H1 (cell line): ENCODE measurements at regions not wholly inside any gene's neighbourhood (a gene's known extent, or its start where the extent isn't known, plus 50 kb on each side); places are given as distances from the start of the nearest gene placed in this dataset.

Experiments used
- CTCF ChIA-PET: fragments of 300-600 bp; sonication (Branson Sonifier 250); formaldehyde crosslinking; loops from one replicate; lab custom pipeline; 2021; ENCODE audit not compliant: partially characterized antibody; lab: Charles Lee
- POLR2A ChIA-PET: fragments of 300-600 bp; sonication (Branson Sonifier 250); formaldehyde crosslinking; loops from one replicate; lab custom pipeline; 2021; ENCODE audit warnings: inconsistent platforms; ENCODE audit not compliant: partially characterized antibody; lab: Charles Lee
- DNase-seq, 2 experiments: peaks; one replicate each; pipeline versions ENCODE4 v3.0.0 to v3.0.0-alpha.2; 2010 to 2022; ENCODE audit warnings: low spot score in 2 of 2, low read depth in 1 of 2, mixed read lengths in 1 of 2
- FAIRE-seq: peaks from 2 replicates; lab custom pipeline; 2011; peaks lifted over from hg19 to GRCh38; lab: Jason Lieb, UNC
- H2AFZ ChIP-seq: 2 replicates; pipeline ENCODE4 v1.8.1; 2012; ENCODE audit warnings: low read length, inconsistent platforms
- H2AK5ac ChIP-seq: 2 replicates; pipeline ENCODE4 v1.6.1; 2013; ENCODE audit warnings: low read depth, low read length
- H2BK120ac ChIP-seq: replicated peaks from 2 replicates; pipeline ENCODE3; 2013; ENCODE audit warnings: low read depth, low read length, inconsistent platforms
- H2BK12ac ChIP-seq: 2 replicates; pipeline ENCODE4 v1.6.1; 2013; ENCODE audit warnings: low read depth, low read length
- H2BK15ac ChIP-seq: 2 replicates; pipeline ENCODE4 v1.6.1; 2013; ENCODE audit warnings: low read length
- H2BK20ac ChIP-seq: 2 replicates; pipeline ENCODE4 v1.6.1; 2013; ENCODE audit warnings: low read length
- H2BK5ac ChIP-seq: 2 replicates; pipeline ENCODE4 v1.6.1; 2013; ENCODE audit warnings: low read depth, low read length
- H3K14ac ChIP-seq: 2 replicates; pipeline ENCODE4 v1.6.1; 2013; ENCODE audit warnings: inconsistent platforms; ENCODE audit not compliant: insufficient read length
- H3K18ac ChIP-seq: 2 replicates; pipeline ENCODE4 v1.6.1; 2013; ENCODE audit warnings: low read length; ENCODE audit errors: extremely low read depth
- H3K23ac ChIP-seq: 2 replicates; pipeline ENCODE4 v1.6.1; 2013; ENCODE audit warnings: inconsistent platforms; ENCODE audit not compliant: insufficient read length
- H3K23me2 ChIP-seq: 2 replicates; pipeline ENCODE4 v1.6.1; 2013; ENCODE audit warnings: low read depth, low read length
- H3K27ac ChIP-seq: 2 replicates; pipeline ENCODE4 v1.6.1; 2011; ENCODE audit warnings: low read depth, low read length, inconsistent platforms
- H3K27me3 ChIP-seq, 4 experiments: replicated peaks in 1 of 4; 1 replicate in 1 of 4; 2 replicates in 3 of 4; pipeline versions ENCODE4 v1.6.1 to v1.8.1; 2011 to 2013; ENCODE audit warnings: low read length in 3 of 4, mild to moderate bottlenecking in 3 of 4, inconsistent platforms in 2 of 4, mixed read lengths in 2 of 4, moderate library complexity in 1 of 4; ENCODE audit not compliant: control insufficient read depth in 3 of 4, insufficient read depth in 3 of 4; ENCODE audit errors: extremely low read depth in 1 of 4
- H3K36me3 ChIP-seq, 4 experiments: 2 replicates each; pipeline versions ENCODE4 v1.6.1 to v1.8.1; 2011 to 2013; ENCODE audit warnings: mild to moderate bottlenecking in 4 of 4, low read length in 3 of 4, moderate library complexity in 2 of 4, control low read depth in 1 of 4, inconsistent platforms in 1 of 4; ENCODE audit not compliant: insufficient read depth in 4 of 4, control insufficient read depth in 2 of 4
- H3K4ac ChIP-seq: replicated peaks from 2 replicates; pipeline ENCODE3; 2013; ENCODE audit warnings: low read length, low read depth, mixed read lengths, inconsistent platforms; ENCODE audit not compliant: insufficient read length
- H3K4me1 ChIP-seq, 4 experiments: replicated peaks in 1 of 4; 1 replicate in 1 of 4; 2 replicates in 3 of 4; pipeline versions ENCODE4 v1.6.1 to v1.8.1; 2011 to 2013; ENCODE audit warnings: low read length in 3 of 4, inconsistent platforms in 2 of 4, mixed read lengths in 1 of 4; ENCODE audit not compliant: insufficient read depth in 4 of 4, control insufficient read depth in 3 of 4
- H3K4me2 ChIP-seq, 2 experiments: 2 replicates each; pipeline versions ENCODE4 v1.6.1 to v1.8.1; 2011 to 2013; ENCODE audit warnings: low read depth in 2 of 2, low read length in 2 of 2, control low read depth in 1 of 2, inconsistent platforms in 1 of 2, mild to moderate bottlenecking in 1 of 2; ENCODE audit not compliant: insufficient read depth in 1 of 2
- H3K4me3 ChIP-seq, 4 experiments: fragments of 200-600, 300-600 bp in 1 of 4; sonication (generic), shearing (Covaris generic), sonication (Bioruptor Twin) in 1 of 4; 2 replicates each; pipeline versions ENCODE4 v1.5.1 to v1.8.1; 2011 to 2016; ENCODE audit warnings: low read length in 4 of 4, low read depth in 3 of 4, control low read depth in 2 of 4, inconsistent platforms in 2 of 4, mild to moderate bottlenecking in 2 of 4, mixed read lengths in 1 of 4, moderate library complexity in 1 of 4; ENCODE audit not compliant: insufficient read depth in 2 of 4; ENCODE audit errors: extremely low read depth in 1 of 4
- H3K56ac ChIP-seq: replicated peaks from 2 replicates; pipeline ENCODE3; 2013; ENCODE audit warnings: low read depth, mild to moderate bottlenecking, mixed read lengths, low read length, inconsistent platforms; ENCODE audit not compliant: insufficient read length
- H3K79me1 ChIP-seq: 2 replicates; pipeline ENCODE4 v1.6.1; 2013; ENCODE audit warnings: low read depth, low read length, control low read depth
- H3K79me2 ChIP-seq, 2 experiments: 2 replicates each; pipeline versions ENCODE4 v1.6.1 to v1.8.1; 2012 to 2013; ENCODE audit warnings: low read length in 2 of 2, mild to moderate bottlenecking in 2 of 2, inconsistent platforms in 1 of 2; ENCODE audit not compliant: insufficient read depth in 2 of 2, control insufficient read depth in 1 of 2
- H3K9ac ChIP-seq, 4 experiments: replicated peaks in 1 of 4; 1 replicate in 1 of 4; 2 replicates in 3 of 4; pipeline versions ENCODE4 v1.6.1 to v1.8.1; 2011 to 2013; ENCODE audit warnings: low read depth in 3 of 4, low read length in 3 of 4, control low read depth in 2 of 4, mild to moderate bottlenecking in 2 of 4, moderate library complexity in 2 of 4, inconsistent platforms in 1 of 4; ENCODE audit errors: extremely low read depth in 1 of 4
- H3K9me3 ChIP-seq, 2 experiments: 2 replicates each; pipeline versions ENCODE4 v1.6.1 to v1.8.1; 2012 to 2013; ENCODE audit warnings: mild to moderate bottlenecking in 2 of 2, moderate library complexity in 2 of 2, control low read depth in 1 of 2, inconsistent platforms in 1 of 2, low read depth in 1 of 2, low read length in 1 of 2, mixed read lengths in 1 of 2; ENCODE audit not compliant: insufficient read depth in 2 of 2
- H4K20me1 ChIP-seq, 2 experiments: replicated peaks in 1 of 2; 2 replicates each; pipeline versions ENCODE3 to v1.8.1; 2011 to 2013; ENCODE audit warnings: inconsistent platforms in 2 of 2, low read length in 2 of 2, mild to moderate bottlenecking in 1 of 2; ENCODE audit not compliant: insufficient read depth in 2 of 2, control insufficient read depth in 1 of 2
- H4K5ac ChIP-seq: 2 replicates; pipeline ENCODE4 v1.6.1; 2013; ENCODE audit warnings: low read length, low read depth, mixed read lengths, inconsistent platforms; ENCODE audit not compliant: insufficient read length
- H4K8ac ChIP-seq: 2 replicates; pipeline ENCODE4 v1.8.0; 2013; ENCODE audit warnings: mild to moderate bottlenecking, moderate library complexity, low read length, inconsistent platforms; ENCODE audit not compliant: insufficient read depth; ENCODE audit errors: extremely low read depth
- H4K91ac ChIP-seq: replicated peaks from 2 replicates; pipeline ENCODE3; 2013; ENCODE audit warnings: low read length, mixed read lengths, inconsistent platforms; ENCODE audit not compliant: insufficient read length
- CBX5 ChIP-seq: fragments of 300-800, 300-1000 bp; sonication (generic); IDR thresholded peaks from 2 replicates; pipeline ENCODE4 v1.7.1; 2016; ENCODE audit warnings: antibody characterized with exemption, low read length, low read depth
- EZH2 ChIP-seq: fragments of 200-600 bp; sonication (generic); IDR thresholded peaks from 2 replicates; pipeline ENCODE4 v1.7.1; 2012; ENCODE audit warnings: low read depth, mild to moderate bottlenecking, moderate library complexity, low read length, inconsistent platforms; ENCODE audit not compliant: severe bottlenecking
- GABPA ChIP-seq: IDR thresholded peaks from 2 replicates; pipeline ENCODE4 v1.6.1; 2011; ENCODE audit warnings: mild to moderate bottlenecking, low read length, moderate library complexity, borderline replicate concordance; ENCODE audit not compliant: insufficient read depth
- KDM5A ChIP-seq: fragments of 200-600 bp; IDR thresholded peaks from 2 replicates; pipeline ENCODE4 v1.7.1; 2012; ENCODE audit warnings: mild to moderate bottlenecking, low read length, inconsistent platforms, mixed read lengths
- RNF2 ChIP-seq: fragments of 200-900, 300-1000 bp; sonication (generic); IDR thresholded peaks from 2 replicates; pipeline ENCODE4 v1.7.1; 2016; ENCODE audit warnings: borderline replicate concordance, low read depth, mild to moderate bottlenecking, antibody characterized with exemption, low read length; ENCODE audit not compliant: poor library complexity, severe bottlenecking; ENCODE audit errors: missing control alignments
- SAP30 ChIP-seq: fragments of 300-600 bp; sonication (generic); IDR thresholded peaks from 2 replicates; pipeline ENCODE4 v1.7.1; 2012; ENCODE audit warnings: low read length, moderate library complexity, mild to moderate bottlenecking, inconsistent platforms; ENCODE audit not compliant: insufficient read depth, insufficient replicate concordance
- SP4 ChIP-seq: IDR thresholded peaks from 2 replicates; pipeline ENCODE4 v1.6.1; 2012; ENCODE audit warnings: low read length, inconsistent platforms
- SRF ChIP-seq: IDR thresholded peaks from 2 replicates; pipeline ENCODE4 v1.6.1; 2011; ENCODE audit warnings: mild to moderate bottlenecking, low read depth, low read length, moderate library complexity
- TEAD4 ChIP-seq: IDR thresholded peaks from 2 replicates; pipeline ENCODE4 v1.6.1; 2012; ENCODE audit warnings: low read depth, low read length, inconsistent platforms, mixed read lengths
- WGBS, 2 experiments: shearing (Covaris generic) in 1 of 2; methylation state at CpG; one replicate each; pipeline versions ENCODE4 v1.1.6 to v1.1.7; 2013 to 2015; ENCODE audit warnings: low lambda C conversion rate in 2 of 2, mixed read lengths in 2 of 2, inconsistent platforms in 1 of 2, low coverage in 1 of 2, missing lambda C conversion rate in 1 of 2; ENCODE audit not compliant: insufficient replicate concordance in 2 of 2, insufficient coverage in 1 of 2, insufficient read length in 1 of 2; ENCODE audit errors: extremely low coverage in 1 of 2, missing lambda C conversion rate in 1 of 2; 5-methylcytosine and 5-hydroxymethylcytosine counted together
- TF ChIP-seq, protein P1 (sequence below): IDR thresholded peaks from 2 replicates; pipeline ENCODE4 v1.6.1; 2011; ENCODE audit warnings: low read length, improper control_type of control experiment

DNA sequence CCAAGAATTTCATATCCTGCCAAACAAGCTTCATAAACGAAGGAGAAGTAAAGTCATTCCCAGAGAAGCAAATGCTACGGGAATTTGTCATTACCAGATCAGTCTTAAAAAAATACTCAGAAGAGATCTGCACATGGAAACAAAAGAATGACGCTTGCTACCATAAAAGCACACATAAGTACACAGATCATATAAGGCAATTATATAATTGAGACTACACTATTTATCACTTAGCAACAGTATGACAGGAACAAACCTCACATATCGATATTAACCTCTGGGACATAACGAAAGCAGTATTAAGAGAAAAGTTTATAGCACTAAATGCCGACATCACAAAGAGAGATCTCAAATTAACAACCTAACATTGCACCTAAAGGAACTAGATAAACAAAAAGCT, 67.6 kb upstream of the TMEM200A start:
- no peaks in the 10 kb centered on the region; the same call in 1 of the 2 replicates for H3K23me2 ChIP-seq
- H3K9ac ChIP-seq: no peak overlapping the region
- H2BK20ac ChIP-seq: no peak overlapping the region
- no peak overlapping the region for H4K91ac ChIP-seq
- H3K9me3 ChIP-seq: no peaks in the 10 kb centered on the region
- no peak overlapping the region for H3K18ac ChIP-seq
- H3K4me2 ChIP-seq: no peak overlapping the region
- no peak overlapping the region for H2BK5ac ChIP-seq
- H2BK12ac ChIP-seq: no peak overlapping the region
- H2AFZ ChIP-seq: no peak overlapping the region
- H3K56ac ChIP-seq: no peak overlapping the region
- no peaks in the 10 kb centered on the region for H3K4me1 ChIP-seq
- 91% methylated on average over 6 of the region's 6 CpGs; no CpG with 5 or more reads in 1 of the 2 experiments for whole genome bisulfite sequencing, 2 experiments
- H2AK5ac ChIP-seq: no peak overlapping the region
- H3K27ac ChIP-seq: no peak overlapping the region
- no peaks in the 10 kb centered on the region for H3K79me2 ChIP-seq
- no peaks in the 10 kb centered on the region for H4K20me1 ChIP-seq
- H4K8ac ChIP-seq: no peak overlapping the region
- ChIA-PET CTCF (interaction anchor here (0.7 to 1.2 kb wide), 4 partner anchors 9 to 446 kb away, joined by 3 read pairs; no protein-coding TSS in a partner anchor), POLR2A (no interaction called here)
- H3K36me3 ChIP-seq: no peaks in the 10 kb centered on the region
- no peak overlapping the region for H3K4me3 ChIP-seq
- no peak for DNase-seq
- no peaks in the 10 kb centered on the region for H3K27me3 ChIP-seq
- H2BK120ac ChIP-seq: no peak overlapping the region
- H3K79me1 ChIP-seq: no peaks in the 10 kb centered on the region
- FAIRE-seq: no peak
- H4K5ac ChIP-seq: no peak overlapping the region
- no peak overlapping the region for H3K14ac ChIP-seq
- H2BK15ac ChIP-seq: no peak overlapping the region
- no peak overlapping the region for H3K4ac ChIP-seq
- TF ChIP-seq CBX5 (no peak), RNF2 (no peak), GABPA (no peak), EZH2 (no peak), TEAD4 (no peak), SRF (no peak), KDM5A (no peak), SP4 (no peak), SAP30 (no peak)
- TF ChIP-seq, protein P1, sequence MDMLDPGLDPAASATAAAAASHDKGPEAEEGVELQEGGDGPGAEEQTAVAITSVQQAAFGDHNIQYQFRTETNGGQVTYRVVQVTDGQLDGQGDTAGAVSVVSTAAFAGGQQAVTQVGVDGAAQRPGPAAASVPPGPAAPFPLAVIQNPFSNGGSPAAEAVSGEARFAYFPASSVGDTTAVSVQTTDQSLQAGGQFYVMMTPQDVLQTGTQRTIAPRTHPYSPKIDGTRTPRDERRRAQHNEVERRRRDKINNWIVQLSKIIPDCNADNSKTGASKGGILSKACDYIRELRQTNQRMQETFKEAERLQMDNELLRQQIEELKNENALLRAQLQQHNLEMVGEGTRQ: no peak
- H3K23ac ChIP-seq: no peak overlapping the region
